ENCODE measurements at regions not wholly inside any gene's neighbourhood (a gene's known extent, or its start where the extent isn't known, plus 50 kb on each side); places are given as distances from the start of the nearest gene placed in this dataset.

DNA sequence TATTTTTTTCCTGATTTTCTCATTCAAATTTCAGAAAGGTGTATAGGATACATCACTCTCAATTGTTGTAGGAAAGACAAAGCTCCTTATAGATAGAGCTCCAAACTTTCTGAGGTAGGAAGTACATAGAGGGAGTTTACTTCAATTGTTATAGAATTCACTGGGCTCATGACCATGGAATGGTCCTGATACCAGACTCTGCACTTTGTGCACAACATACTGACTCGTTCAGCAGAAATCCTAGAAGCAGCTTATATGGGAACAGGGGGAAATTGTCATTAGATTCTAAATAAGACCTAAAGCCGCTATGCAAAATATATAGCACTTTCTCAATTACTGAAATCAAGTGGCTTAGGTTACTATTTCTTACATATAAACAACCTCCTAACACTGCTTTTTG lies 240.5 kb upstream of the TUSC1 start:
- DNase-seq (ENCODE audit: extremely low spot score, unreplicated experiment) = no peak
- H3K4me3 Mint-ChIP-seq (ENCODE audit: unreplicated experiment) = no peak overlapping the region
- H3K9me3 Mint-ChIP-seq (ENCODE audit: unreplicated experiment) = no peaks in the 10 kb centered on the region
- H3K27me3 Mint-ChIP-seq (ENCODE audit: unreplicated experiment) = no peaks in the 10 kb centered on the region
- TF ChIP-seq, protein P1, sequence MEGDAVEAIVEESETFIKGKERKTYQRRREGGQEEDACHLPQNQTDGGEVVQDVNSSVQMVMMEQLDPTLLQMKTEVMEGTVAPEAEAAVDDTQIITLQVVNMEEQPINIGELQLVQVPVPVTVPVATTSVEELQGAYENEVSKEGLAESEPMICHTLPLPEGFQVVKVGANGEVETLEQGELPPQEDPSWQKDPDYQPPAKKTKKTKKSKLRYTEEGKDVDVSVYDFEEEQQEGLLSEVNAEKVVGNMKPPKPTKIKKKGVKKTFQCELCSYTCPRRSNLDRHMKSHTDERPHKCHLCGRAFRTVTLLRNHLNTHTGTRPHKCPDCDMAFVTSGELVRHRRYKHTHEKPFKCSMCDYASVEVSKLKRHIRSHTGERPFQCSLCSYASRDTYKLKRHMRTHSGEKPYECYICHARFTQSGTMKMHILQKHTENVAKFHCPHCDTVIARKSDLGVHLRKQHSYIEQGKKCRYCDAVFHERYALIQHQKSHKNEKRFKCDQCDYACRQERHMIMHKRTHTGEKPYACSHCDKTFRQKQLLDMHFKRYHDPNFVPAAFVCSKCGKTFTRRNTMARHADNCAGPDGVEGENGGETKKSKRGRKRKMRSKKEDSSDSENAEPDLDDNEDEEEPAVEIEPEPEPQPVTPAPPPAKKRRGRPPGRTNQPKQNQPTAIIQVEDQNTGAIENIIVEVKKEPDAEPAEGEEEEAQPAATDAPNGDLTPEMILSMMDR (IDR thresholded peaks at IDR 0.05) = no peak
- peaks cover 8% of the 10 kb centered on the region for H3K36me3 Mint-ChIP-seq (ENCODE audit: unreplicated experiment)
- H3K27ac Mint-ChIP-seq (ENCODE audit: unreplicated experiment) = peak overlapping the region; percentile 44
- H3K4me1 Mint-ChIP-seq (ENCODE audit: unreplicated experiment) = peaks cover 35% of the 10 kb centered on the region

- H3K4me3 Mint-ChIP-seq (ENCODE audit: unreplicated experiment) = no peak overlapping the region
- peak overlapping the region; percentile 56 for H3K27ac Mint-ChIP-seq (ENCODE audit: unreplicated experiment)
- peaks cover 28% of the 10 kb centered on the region for H3K4me1 Mint-ChIP-seq (ENCODE audit: unreplicated experiment)
- no peaks in the 10 kb centered on the region for H3K9me3 Mint-ChIP-seq (ENCODE audit: unreplicated experiment)
- TF ChIP-seq, protein P1 (IDR thresholded peaks at IDR 0.05) = no peak
- H3K27me3 Mint-ChIP-seq (ENCODE audit: unreplicated experiment) = no peaks in the 10 kb centered on the region
- H3K36me3 Mint-ChIP-seq (ENCODE audit: unreplicated experiment) = peaks cover 6% of the 10 kb centered on the region
- DNase-seq (ENCODE audit: extremely low spot score, unreplicated experiment) = no peak
These were observed 239.6 kb upstream of the TUSC1 start for GRCh38 chr9:25917731-25918362.

GRCh38 chr9:25913806-25914205 lies 235.6 kb upstream of the TUSC1 start:
- Mint-ChIP-seq H3K4me1 (ENCODE audit: unreplicated experiment) (peaks cover 26% of the 10 kb centered on the region), H3K27me3 (ENCODE audit: unreplicated experiment) (no peaks in the 10 kb centered on the region)
- TF ChIP-seq, protein P1 (IDR thresholded peaks at IDR 0.05) = no peak

DNA sequence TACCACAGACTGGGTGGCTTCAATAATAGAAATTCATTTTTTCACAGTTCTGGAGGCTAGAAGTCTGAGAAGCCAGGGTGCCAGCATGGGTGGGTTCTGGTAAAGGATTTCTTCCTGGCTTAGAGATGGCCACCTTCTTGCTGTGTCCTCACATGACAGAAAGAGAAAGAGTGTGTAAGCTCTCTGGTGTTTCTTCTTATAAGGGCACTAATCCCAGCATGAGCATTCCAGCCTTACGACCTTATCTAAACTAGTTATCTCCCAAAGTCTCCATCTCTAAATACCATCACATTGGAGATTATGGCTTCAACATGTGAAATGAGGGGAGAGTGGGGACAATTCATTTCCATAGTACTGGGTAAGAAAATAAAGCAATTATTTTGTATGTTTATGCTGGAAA lies 226.5 kb upstream of the TUSC1 start:
- TF ChIP-seq, protein P1 (IDR thresholded peaks at IDR 0.05) = no peak
- Mint-ChIP-seq H3K4me3 (ENCODE audit: unreplicated experiment) (no peak overlapping the region), H3K4me1 (ENCODE audit: unreplicated experiment) (peaks cover 4% of the 10 kb centered on the region), H3K27me3 (ENCODE audit: unreplicated experiment) (peaks cover 11% of the 10 kb centered on the region), H3K36me3 (ENCODE audit: unreplicated experiment) (no peaks in the 10 kb centered on the region), H3K9me3 (ENCODE audit: unreplicated experiment) (no peaks in the 10 kb centered on the region), H3K27ac (ENCODE audit: unreplicated experiment) (no peak overlapping the region)
- DNase-seq (ENCODE audit: extremely low spot score, unreplicated experiment) = no peak

More at GRCh38 chr9:25913806-25914205, 235.6 kb upstream of the TUSC1 start:
- H3K9me3 Mint-ChIP-seq (ENCODE audit: unreplicated experiment) = peaks cover 3% of the 10 kb centered on the region
- H3K36me3 Mint-ChIP-seq (ENCODE audit: unreplicated experiment) = no peaks in the 10 kb centered on the region
- no peak for DNase-seq (ENCODE audit: extremely low spot score, unreplicated experiment)
- H3K27ac Mint-ChIP-seq (ENCODE audit: unreplicated experiment) = no peak overlapping the region
- H3K4me3 Mint-ChIP-seq (ENCODE audit: unreplicated experiment) = no peak overlapping the region

GRCh38 chr9:25891527-25891926 lies 213.3 kb upstream of the TUSC1 start:
- H3K27ac Mint-ChIP-seq (ENCODE audit: unreplicated experiment) = no peak overlapping the region

More at GRCh38 chr9:25891527-25891926, 213.3 kb upstream of the TUSC1 start:
- Mint-ChIP-seq H3K36me3 (ENCODE audit: unreplicated experiment) (peaks cover 2% of the 10 kb centered on the region), H3K4me1 (ENCODE audit: unreplicated experiment) (no peaks in the 10 kb centered on the region), H3K4me3 (ENCODE audit: unreplicated experiment) (no peak overlapping the region), H3K27me3 (ENCODE audit: unreplicated experiment) (no peaks in the 10 kb centered on the region), H3K9me3 (ENCODE audit: unreplicated experiment) (peaks cover 21% of the 10 kb centered on the region)
- DNase-seq (ENCODE audit: extremely low spot score, unreplicated experiment) = no peak
- TF ChIP-seq, protein P1 (IDR thresholded peaks at IDR 0.05) = no peak

Measured in osteocyte (in vitro differentiated cells).